ENCODE measurements at regions not wholly inside any gene's neighbourhood (a gene's known extent, or its start where the extent isn't known, plus 50 kb on each side); places are given as distances from the start of the nearest gene placed in this dataset.

DNA sequence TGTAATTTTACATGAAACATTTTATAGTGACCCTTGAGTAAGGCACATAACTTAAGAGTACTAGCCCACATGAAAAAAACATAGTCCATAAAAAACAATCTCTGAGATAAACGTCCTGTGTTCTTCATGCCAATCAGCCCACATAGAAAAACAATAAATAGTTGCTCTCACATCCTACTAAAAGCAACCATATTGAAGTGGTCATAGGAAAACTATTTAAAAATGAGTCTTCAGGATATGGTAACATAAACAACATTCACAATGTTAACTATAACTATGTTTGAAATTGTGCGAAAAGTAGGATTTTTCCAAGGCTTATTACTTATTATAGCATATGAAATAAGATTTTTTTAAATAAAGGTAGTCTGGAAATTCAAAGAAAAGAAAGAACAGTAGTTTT is 77.1 kb upstream of the EPHA5 start:
- Histone ChIP-seq H3K9me3 (ENCODE audit: control insufficient read depth, insufficient read depth, low read length) (no peaks in the 10 kb centered on the region), H3K36me3 (ENCODE audit: control insufficient read depth, insufficient read depth, low read length) (no peaks in the 10 kb centered on the region), H3K27me3 (ENCODE audit: control insufficient read depth, insufficient read depth, low read length) (no peaks in the 10 kb centered on the region), H3K4me3 (ENCODE audit: low read depth, low read length) (no peak overlapping the region), H3K9ac (ENCODE audit: low read depth, low read length) (no peak overlapping the region), H3K4me1 (ENCODE audit: control insufficient read depth, insufficient read depth, low read length) (no peaks in the 10 kb centered on the region)

DNA sequence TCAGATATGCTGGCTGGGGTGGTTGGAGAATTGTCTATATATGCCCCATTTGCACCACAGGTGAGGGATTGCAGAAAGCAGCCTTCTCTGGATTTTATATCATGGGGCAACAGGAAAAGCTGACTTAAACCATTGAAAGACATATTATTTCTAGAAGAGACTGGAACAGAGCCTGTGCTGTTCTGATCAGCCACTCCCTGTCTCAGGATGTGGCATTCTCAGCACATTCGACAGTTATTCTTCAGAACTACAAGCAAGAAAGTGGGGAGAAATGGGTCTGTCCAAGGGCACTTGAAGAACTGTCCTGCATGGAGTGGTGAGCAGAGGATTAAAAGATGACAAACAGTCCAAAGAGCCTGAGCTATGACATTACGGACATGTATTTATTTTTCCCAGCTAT is 67.8 kb upstream of the EPHA5 start:
- H3K9ac ChIP-seq (ENCODE audit: low read depth, low read length) = no peak overlapping the region
- no peak overlapping the region for H3K4me3 ChIP-seq (ENCODE audit: low read depth, low read length)
- no peaks in the 10 kb centered on the region for H3K27me3 ChIP-seq (ENCODE audit: control insufficient read depth, insufficient read depth, low read length)
- H3K9me3 ChIP-seq (ENCODE audit: control insufficient read depth, insufficient read depth, low read length) = no peaks in the 10 kb centered on the region
- no peaks in the 10 kb centered on the region for H3K36me3 ChIP-seq (ENCODE audit: control insufficient read depth, insufficient read depth, low read length)
- no peaks in the 10 kb centered on the region for H3K4me1 ChIP-seq (ENCODE audit: control insufficient read depth, insufficient read depth, low read length)

DNA sequence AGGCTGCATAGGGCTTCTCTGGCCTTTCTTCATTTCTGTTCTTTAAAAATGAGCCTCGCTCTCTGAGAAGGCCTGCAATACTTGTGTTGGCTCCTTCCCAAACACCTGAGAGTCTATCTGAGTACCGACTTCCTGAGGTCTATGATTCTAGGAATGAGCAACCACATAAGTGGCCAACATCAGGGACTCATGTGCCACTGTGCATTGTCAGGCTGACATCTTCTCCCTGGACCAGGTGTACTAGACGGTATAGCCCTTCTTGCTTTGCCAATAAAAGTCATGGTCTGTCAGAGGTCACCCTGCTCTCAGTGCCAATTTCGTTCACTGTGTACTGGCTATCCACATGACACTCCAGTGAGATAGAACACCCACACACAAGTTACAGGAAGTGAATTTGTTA is 67.4 kb upstream of the EPHA5 start:
- no peak overlapping the region for H3K4me3 ChIP-seq (ENCODE audit: low read depth, low read length)
- no peaks in the 10 kb centered on the region for H3K9me3 ChIP-seq (ENCODE audit: control insufficient read depth, insufficient read depth, low read length)
- no peaks in the 10 kb centered on the region for H3K27me3 ChIP-seq (ENCODE audit: control insufficient read depth, insufficient read depth, low read length)
- no peak overlapping the region for H3K9ac ChIP-seq (ENCODE audit: low read depth, low read length)
- H3K36me3 ChIP-seq (ENCODE audit: control insufficient read depth, insufficient read depth, low read length) = no peaks in the 10 kb centered on the region
- H3K4me1 ChIP-seq (ENCODE audit: control insufficient read depth, insufficient read depth, low read length) = no peaks in the 10 kb centered on the region

DNA sequence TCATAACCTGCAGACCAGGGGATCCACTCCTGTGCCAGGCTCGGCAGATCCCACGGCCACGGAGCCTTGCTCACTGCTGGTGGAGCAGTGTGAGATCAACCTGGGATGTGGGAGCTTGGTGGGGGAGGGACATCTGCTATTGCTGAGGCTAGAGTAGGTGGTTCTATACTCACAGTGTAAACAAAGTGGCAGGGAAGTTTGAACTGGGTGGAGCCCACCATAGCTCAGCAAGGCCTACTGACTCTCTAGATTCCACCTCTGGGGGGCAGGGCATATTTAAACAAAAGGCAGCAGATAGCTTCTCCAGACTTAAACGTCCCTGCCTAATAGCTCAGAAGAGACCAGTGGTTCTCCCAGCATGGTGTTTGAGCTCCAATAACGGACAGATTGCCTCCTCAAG is 54.7 kb upstream of the EPHA5 start:
- Histone ChIP-seq H3K9ac (ENCODE audit: low read depth, low read length) (no peak overlapping the region), H3K4me1 (ENCODE audit: control insufficient read depth, insufficient read depth, low read length) (no peaks in the 10 kb centered on the region), H3K4me3 (ENCODE audit: low read depth, low read length) (no peak overlapping the region), H3K36me3 (ENCODE audit: control insufficient read depth, insufficient read depth, low read length) (no peaks in the 10 kb centered on the region), H3K27me3 (ENCODE audit: control insufficient read depth, insufficient read depth, low read length) (no peaks in the 10 kb centered on the region), H3K9me3 (ENCODE audit: control insufficient read depth, insufficient read depth, low read length) (no peaks in the 10 kb centered on the region)

Data from iPS-15b (cell line).